GM21619 (cell line): ENCODE measurements at regions not wholly inside any gene's neighbourhood (a gene's known extent, or its start where the extent isn't known, plus 50 kb on each side); places are given as distances from the start of the nearest gene placed in this dataset.
"Not testable (repeated sequence)": the region's sequence is repeated elsewhere in the genome, so short reads cannot be mapped to it uniquely, and the experiment has no call there.

Source experiments
- ATAC-seq: cut with Tn5 transposase; IDR thresholded peaks from one replicate; pipeline ENCODE4 v1.9.1; 2021; ENCODE audit not compliant: unreplicated experiment

DNA sequence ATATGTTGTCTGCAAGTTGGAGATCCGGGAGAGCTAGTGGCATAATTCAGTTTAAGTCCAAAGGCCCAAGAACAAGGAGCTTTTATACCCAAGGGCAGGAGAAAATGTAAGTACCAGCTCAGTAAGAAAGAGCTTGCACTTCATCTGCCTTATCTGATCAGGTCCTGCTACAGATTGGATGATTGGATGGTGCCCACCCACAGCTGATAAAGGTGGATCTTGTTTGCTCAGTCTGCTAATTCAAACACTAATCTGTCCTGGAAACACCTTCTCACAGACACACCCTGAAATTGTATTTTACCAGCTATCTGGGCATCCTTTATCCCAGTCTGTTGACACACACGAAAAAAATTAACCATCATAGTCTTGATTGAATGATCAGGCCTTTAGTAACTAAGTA lies 230.7 kb upstream of the SLC16A7 start:
- no peak for ATAC-seq

DNA sequence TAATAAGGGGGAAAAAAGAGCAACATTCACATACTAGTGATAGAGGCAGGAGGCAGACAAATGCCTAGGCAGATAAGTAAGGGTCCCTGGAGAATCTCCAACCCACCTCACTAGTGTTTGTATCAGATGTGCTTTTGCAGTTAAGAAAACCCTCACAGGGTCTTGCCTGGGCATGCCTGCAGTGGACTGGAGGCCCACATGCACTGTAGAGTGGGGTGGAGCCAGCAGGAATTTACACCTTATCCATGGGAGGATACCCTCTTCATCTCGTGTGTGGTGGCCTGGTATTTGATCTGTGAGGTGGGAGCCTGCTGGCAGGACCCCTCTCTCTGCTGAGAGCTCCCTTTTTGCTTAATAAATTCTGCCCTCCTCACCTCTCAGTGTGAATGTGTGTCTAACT lies 238.0 kb upstream of the SLC16A7 start:
- ATAC-seq, result no peak

DNA sequence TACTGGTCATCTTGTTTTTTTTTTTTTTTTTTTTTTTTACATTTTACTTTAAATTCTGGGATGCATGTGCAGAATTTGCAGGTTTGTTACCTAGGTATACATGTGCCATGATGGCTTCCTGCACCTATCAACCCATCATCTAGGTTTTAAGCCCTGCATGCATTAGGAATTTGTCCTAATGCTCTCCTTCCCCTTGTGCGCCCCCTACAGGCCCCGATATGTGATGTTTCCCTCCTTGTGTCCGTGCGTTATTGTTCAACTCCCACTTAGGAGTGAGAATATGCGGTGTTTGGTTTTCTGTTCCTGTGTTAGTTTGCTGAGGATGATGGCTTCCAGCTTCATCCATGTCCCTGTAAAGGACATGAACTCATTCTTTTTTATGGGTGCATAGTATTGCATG lies 249.6 kb upstream of the SLC16A7 start:
- ATAC-seq, result not testable (repeated sequence)

DNA sequence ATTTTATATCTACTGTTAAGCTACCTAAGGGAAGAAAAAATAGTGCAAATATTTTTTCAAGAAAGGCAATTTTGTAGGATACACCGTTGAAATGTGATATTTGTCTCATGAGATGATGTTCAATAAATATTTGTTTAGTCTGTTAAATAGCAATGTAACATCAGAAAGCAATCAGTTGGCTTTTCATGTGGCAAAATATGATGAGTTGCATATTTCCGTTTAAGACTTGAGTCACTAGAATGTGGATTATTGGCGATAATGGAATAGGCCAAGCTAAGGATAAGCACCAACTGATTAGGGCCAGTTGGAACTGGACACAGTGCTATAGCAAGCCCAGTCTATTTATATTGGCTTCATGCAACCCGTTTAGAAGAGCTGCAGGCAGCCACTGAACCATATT lies 250.4 kb upstream of the SLC16A7 start:
- ATAC-seq, result no peak

DNA sequence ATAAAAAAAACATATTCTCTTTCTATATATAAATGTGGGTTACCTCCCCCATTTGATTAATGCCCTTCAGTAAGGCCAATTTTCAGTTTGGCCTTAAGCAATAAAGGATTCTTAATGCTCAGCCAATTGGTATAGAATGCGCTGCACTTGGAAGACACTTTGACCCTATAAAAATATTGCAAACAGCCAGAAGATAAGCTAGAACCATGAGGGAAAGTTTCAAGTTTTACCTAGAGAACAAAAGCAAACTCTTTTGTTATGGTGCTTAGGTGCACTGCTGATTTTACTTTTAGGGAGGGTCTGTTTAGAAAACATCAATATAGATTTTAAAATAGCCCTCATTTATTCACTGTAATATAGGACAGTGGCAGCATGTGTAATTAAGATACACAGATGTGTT lies 251.6 kb upstream of the SLC16A7 start:
- no peak for ATAC-seq

DNA sequence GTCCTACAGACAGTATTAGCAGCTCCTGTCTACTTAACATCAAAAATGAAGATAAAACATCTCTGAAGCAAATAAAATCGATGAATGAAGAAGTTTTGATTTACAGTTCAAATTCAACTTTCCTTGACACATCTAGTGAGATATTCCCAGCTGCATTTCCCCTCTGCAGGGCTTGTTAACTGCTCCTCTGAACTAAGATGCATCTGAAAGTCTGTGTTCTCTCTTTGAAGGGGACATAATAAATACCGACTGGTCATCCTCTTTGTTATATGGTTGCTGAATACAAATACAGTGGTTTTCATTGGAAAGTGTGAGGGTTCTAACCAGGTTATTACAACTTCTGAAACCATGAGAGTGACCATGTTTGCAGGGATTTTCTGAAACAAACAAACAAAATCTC lies 266.4 kb upstream of the SLC16A7 start:
- ATAC-seq, result no peak

DNA sequence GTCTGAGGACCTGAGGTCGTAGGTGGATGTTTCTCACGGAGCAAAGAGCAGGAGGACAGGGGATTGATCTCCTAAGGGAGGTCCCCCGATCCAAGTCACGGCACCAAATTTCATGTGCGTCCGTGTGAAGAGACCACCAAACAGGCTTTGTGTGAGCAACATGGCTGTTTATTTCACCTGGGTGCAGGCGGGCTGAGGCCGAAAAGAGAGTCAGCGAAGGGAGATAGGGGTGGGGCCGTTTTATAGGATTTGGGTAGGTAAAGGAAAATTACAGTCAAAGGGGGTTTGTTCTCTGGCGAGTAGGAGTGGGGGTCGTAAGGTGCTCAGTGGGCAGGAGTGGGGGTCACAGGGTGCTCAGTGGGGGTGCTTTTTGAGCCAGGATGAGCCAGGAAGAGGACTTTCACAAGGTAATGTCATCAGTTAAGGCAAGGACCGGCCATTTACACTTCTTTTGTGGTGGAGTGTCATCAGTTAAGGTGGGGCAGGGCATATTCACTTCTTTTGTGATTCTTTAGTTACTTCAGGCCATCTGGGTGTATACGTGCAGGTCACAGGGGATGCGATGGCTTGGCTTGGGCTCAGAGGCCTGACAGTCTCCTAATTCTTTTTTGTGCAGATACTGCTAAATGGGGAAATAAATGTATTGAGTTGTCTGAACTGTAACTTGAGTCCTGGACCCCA lies 267.3 kb upstream of the SLC16A7 start:
- not testable (repeated sequence) for ATAC-seq

DNA sequence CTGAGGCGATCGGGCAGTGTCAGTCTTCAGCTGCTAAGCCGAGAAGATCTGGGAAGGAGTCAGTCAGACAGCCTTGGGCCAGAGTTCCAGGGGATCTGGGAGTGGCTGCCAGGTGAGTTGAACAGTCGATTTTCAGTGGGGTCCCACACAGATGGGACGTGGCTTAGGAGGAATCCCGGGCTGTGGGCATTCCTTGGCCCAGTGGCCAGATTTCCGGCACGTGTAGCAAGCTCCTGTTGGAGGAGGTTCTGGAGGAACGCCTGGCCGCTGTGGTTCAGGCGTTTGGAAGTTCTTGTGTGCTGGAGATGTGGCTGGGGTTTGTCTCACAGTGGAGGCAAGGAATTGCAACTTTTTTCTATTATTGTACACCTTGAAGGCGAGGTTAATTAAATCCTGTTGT lies 269.4 kb upstream of the SLC16A7 start:
- ATAC-seq, result not testable (repeated sequence)

DNA sequence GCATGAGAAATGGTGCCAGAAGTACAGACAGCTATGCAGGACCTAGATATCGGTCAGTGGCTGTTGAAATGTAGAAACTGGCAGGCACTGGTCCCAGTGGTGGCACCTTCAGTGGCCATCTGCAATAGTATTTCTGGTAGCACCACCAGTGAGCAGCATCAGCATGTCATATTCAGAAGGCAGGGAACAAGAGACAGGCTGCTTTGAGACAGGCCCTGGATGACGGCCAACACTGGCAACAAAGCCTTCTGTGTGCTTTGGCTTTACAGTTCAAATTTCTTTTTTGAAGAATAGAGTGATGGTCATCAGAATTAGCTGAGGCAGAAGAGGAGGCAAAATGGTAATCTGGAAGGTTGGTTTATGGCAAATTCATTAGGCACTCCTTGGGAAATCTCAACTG lies 273.4 kb upstream of the SLC16A7 start:
- no peak for ATAC-seq

DNA sequence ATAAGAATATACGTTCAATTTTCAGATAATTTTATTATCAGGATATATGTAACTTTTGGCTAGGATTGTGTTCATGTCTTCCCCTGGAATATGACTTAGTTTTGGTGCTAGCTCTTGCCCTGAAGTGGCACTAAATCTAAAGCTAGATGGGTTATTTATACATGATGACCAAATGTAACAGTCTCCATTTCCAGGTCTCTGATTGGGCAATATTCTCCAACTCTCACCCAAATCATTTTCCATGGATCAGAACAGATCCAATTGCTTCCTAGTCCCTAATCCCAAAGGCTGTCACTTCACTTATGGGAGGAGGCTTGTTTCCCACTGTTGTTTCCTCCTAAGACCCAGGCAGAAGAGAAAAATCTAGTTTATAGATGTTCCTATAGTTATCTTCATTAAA lies 274.6 kb upstream of the SLC16A7 start:
- ATAC-seq, result no peak

DNA sequence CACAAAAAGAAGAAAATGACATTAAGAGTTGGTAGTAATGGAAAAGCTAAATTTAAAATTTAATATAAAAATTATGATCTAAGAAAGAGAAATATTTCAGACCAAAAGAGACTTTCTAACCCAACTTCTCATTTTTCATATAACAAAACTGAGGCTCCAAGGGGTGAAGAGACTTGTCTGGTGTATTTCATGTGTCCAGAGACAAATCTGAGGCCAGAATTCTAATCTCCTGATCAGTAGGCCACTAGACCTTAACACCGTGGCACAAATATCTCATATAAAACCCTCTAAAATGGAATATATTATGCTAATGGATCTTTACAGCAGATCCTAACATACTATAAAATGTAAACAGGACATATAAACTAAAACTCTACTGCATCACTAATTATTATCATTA lies 275.7 kb upstream of the SLC16A7 start:
- no peak for ATAC-seq

DNA sequence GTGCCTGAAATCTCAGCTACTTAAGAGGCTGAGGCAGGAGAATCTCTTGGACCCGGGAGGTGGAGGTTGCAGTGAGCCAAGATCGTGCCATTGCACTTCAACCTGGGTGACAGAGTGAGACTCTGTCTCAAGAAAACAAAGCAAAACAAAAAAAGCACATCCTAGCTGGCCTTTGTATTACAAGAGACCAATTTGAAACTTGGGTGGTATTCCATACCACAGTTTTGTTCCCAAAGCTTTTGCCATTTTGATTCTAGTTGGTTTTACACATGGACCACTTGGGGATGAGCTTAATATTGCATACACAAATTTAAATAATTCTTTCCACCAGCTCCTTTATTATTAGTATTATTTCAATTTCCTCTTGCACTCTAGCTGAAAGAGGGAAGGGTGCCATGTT lies 276.9 kb upstream of the SLC16A7 start:
- no peak for ATAC-seq

DNA sequence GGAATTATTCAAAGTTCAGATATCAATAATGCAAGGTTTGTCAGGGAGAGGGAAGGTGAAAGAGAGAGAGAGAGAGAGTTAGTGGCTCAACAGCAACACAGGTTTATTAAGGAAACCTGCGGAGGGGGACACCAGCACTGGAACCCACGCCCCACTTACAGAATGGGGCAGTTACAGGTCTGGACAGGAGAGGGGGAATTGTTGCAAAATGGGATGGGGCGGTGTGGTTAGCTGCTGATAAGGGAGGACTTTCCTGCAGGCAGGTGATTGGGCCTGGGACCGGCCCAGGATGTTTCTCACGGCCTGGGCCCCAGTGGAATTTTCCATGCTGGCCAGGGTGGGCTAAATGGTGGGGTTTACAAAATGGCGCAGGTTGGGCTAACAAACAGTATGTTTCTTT lies 278.2 kb upstream of the SLC16A7 start:
- no peak for ATAC-seq

DNA sequence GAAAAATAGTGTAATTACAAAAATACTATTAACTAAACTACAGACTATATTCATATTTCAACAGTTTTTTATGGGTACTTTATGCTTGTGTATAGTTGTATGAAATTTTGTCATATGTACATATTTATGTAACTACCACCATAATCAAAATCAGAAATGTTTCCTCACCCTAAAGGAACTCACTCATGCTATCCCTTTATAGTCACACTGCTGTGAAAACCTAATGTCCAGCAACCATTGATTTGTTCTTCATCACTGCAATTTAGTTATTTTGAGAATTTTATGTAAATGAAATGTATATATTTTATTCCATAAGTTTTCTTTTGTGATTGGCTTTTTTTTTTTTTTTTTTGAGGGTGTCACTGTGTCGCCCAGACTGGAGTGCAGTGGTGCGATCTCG lies 278.9 kb upstream of the SLC16A7 start:
- ATAC-seq, result no peak

DNA sequence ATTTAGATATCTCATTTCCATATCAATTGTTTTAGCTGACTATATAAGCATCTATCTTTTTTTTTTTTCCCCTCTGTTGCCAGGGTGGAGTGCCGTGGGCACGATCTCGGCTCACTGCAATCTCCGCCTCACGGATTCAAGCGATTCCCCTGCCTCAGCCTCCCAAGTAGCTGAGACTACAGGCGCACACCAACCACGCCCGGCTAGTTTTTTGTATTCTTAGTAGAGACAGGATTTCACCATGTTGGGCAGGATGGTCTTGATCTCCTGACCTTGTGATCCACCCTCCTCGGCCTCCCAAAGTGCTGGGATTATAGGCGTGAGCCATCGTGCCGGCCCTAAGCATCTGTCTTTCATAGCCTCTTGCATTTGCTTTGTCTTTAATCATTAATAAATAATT lies 279.5 kb upstream of the SLC16A7 start:
- not testable (repeated sequence) for ATAC-seq

DNA sequence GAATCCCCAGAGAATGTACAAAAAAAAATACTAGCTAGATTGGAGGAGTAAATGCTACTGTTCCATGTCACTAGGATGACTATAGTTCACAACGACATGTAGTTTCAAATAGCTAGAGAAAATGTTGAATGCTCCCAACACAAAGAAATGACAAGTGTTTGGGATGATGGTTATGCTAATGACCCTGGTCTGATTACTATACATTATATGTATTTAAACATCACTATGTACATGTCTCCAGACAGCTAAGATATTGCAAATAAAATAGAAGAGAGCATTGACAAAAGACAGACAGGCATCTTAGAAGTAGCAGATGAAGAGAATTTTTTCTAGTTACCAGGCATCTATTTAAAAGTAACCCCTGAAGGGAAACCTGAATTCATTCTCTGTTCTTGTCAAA lies 281.6 kb upstream of the SLC16A7 start:
- ATAC-seq, result no peak

DNA sequence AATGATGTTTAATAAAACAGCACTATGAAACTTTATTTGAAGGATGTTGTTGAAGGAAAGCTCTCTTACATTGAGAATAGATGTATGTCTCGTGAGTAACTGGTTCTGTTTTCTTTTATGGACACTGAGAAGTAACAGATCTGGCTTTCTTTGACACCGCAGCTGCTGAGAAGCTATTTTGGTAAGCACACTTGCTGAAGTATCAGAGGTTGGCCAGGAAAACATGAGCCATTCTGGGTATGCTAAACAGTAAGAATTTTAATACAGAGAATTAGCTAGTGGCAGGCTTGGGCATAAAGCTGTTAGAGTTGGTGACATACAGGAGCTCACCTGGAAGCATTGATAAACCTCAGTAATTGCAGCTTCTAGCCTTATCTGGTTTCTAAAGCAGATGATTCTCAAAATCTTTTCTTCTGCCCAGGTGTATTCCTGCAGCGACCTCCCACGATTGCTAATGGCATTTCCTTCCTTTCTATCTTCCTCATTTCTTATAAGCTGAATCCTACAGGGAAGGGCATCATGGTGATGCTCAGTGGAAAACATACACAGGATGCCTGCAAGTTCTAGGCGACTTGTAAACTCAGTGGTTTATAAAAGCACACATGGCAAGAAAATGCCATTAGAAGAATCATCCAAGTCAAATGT lies 291.6 kb upstream of the SLC16A7 start:
- ATAC-seq, result no peak

DNA sequence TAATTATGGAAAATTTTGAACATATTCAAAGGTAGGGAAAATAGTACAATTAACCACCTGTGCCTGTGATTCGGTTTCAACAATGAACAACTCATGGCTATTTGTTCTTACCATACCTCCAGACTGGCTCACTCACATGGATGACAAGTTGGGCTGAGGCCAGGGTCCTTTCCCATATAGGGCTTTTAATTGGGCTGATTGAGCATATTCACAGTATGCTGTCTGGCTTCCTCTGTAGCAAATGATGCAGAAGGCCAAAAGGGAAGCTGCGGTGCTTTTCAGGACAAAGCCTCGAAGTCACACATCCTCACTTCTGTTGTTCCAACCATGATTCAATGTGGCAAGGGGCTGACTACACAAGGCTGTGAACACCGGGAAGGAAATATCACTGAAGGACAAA lies 297.5 kb upstream of the SLC16A7 start:
- ATAC-seq, result no peak

DNA sequence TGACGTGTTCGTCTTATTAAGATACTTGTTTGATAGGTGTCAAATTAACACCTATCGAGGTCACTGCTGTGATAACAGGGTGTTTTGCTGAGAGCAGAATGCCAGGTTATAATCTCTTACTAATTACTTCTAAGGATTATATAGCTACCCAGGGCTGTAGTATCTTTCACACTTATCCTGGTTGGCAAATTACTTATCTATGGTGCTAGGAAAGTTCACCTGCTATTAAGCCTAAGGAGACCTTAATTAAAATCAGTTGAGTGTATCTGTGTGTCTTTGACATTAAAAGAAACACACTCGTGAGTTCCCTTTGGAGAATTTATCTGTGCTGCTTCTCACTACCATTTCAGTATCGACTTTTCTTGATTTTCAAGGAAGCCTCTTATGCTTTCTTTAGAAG lies 301.6 kb upstream of the SLC16A7 start:
- no peak for ATAC-seq

DNA sequence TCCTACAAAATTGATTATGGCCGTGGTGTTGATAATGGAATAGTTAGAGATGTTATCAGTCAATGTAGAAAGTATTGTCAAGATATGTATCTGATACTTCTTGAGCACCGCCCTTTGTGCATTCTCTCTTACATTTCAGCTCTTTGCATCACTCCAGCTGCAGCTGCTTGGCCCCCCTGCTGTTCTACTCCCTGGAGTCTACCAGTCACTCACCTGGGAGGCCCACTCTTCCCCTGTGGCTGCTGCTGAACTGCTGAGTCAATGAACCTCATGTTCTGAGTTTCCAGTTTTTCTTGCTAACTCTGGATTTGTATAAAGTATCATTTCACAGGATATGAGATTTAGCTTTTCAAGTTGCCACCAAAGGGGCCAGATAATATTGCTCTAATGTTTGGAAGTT lies 312.8 kb upstream of the SLC16A7 start:
- no peak for ATAC-seq

DNA sequence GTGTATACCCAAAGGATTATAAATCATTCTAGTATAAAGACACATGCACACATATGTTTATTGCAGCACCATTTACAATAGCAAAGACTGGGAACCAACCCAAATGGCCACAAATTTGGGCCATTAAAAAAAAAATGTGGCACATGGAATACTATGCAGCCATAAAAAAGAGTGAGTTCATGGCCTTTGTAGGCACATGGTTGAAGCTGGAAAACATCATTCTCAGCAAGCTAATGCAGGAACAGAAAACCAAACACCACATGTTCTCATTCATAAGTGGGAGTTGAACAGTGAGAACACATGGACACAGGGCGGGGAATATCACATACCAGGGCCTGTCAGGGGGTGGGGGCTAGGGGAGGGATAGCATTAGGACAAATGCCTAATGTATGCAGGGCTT lies 322.3 kb upstream of the SLC16A7 start:
- not testable (repeated sequence) for ATAC-seq

DNA sequence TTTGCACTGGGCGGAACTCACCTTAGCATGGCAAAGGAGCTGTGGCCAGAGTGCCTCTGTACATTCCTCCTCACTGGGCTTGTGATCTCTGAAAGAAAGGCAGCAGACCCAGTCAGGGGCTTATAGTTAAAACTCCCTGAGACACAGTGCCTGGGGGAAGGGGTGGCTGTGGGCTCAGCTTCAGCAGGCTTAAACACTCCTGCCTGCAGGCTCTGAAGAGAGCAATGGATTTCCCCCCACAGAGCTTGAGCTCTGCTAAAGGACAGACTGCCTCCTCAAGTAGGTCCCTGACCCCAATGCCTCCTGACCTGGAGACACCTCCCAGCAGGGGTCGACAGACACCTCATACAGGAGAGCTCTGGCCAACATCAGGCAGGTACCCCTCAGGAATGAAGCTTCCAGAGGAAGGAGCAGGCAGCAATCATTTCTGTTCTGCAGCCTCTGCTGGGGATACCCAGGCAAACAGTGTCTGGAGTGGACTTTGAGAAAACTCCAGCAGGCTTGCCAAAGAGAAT lies 327.5 kb upstream of the SLC16A7 start:
- no peak for ATAC-seq

DNA sequence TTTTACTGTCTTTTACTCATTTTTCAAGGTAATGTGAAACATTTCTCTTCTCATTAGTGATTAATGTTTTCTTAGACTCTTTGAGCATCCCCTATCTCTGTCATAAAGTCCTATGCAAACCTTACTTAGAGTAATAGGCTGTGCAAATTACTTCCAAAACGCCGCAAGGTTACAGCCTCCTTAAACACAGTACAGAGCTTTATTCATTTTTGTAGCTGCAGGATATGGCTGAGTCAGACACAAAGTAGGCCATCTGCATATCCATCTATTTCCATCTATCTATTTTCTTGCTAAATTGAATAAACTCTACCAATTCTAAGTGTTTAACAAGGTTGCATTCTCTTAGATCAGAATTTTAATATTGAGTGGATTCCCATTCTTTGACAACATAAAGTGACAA lies 335.6 kb upstream of the SLC16A7 start:
- ATAC-seq, result no peak
